ENCODE measurements at regions not wholly inside any gene's neighbourhood (a gene's known extent, or its start where the extent isn't known, plus 50 kb on each side); places are given as distances from the start of the nearest gene placed in this dataset.

DNA sequence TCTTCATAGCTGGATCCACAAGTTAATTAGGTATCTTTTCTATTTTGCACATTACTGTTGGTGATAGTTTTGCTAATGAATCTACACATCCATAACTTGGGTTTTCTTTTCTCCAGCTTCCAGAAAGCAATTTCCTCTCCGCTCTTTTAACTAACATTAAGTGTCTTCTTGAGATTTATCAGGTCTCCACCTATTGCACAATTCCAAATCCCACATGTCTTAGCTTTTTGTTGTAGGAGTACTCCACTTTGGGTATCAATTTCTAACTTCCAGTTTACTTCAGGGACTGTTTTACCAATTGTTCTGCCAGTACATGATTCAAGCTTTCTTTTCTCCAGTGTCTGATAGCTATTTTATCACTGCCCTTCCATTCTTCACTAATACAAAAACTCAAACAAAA is 129.6 kb downstream of the OLFM4 start:
- Histone ChIP-seq H3K4me1 (ENCODE audit: insufficient read depth) (no peaks in the 10 kb centered on the region), H3K36me3 (no peaks in the 10 kb centered on the region), H3K27me3 (no peaks in the 10 kb centered on the region), H3K27ac (no peak overlapping the region), H3K4me3 (no peak overlapping the region), H3K9me3 (no peaks in the 10 kb centered on the region)
- WGBS, 3 donors = 79 to 93% (median 80%) methylated on average over 1 of the region's 1 CpG
- no peak for TF ChIP-seq EP300 (IDR thresholded peaks at IDR 0.05)
- no peak for TF ChIP-seq POLR2A (IDR thresholded peaks at IDR 0.05)
- TF ChIP-seq, protein P1, sequence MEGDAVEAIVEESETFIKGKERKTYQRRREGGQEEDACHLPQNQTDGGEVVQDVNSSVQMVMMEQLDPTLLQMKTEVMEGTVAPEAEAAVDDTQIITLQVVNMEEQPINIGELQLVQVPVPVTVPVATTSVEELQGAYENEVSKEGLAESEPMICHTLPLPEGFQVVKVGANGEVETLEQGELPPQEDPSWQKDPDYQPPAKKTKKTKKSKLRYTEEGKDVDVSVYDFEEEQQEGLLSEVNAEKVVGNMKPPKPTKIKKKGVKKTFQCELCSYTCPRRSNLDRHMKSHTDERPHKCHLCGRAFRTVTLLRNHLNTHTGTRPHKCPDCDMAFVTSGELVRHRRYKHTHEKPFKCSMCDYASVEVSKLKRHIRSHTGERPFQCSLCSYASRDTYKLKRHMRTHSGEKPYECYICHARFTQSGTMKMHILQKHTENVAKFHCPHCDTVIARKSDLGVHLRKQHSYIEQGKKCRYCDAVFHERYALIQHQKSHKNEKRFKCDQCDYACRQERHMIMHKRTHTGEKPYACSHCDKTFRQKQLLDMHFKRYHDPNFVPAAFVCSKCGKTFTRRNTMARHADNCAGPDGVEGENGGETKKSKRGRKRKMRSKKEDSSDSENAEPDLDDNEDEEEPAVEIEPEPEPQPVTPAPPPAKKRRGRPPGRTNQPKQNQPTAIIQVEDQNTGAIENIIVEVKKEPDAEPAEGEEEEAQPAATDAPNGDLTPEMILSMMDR (IDR thresholded peaks at IDR 0.05) = no peak
- no peak for DNase-seq
- intact Hi-C loops (cut with DNase I) = no loop called here

DNA sequence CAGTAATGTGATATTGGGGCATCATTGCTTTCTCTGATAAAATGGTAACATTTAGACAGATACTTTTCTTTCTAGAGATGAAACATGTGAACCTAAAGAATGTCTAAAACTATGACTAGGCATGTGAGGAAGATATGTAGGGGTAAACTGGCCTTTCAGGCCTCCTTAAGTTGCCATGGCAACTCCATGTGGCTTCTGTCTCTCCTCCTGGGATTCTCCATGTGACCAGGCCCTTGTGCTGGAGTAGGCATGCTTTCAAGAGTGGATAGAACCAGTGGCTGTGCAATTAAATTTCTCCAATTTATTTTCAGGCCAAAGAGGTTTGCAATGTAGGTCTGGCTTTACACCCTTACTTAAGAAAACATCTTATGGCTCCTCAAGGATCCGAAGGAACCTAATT is 130.8 kb downstream of the OLFM4 start:
- Histone ChIP-seq H3K9me3 (no peaks in the 10 kb centered on the region), H3K4me1 (ENCODE audit: insufficient read depth) (no peaks in the 10 kb centered on the region), H3K27ac (no peak overlapping the region), H3K27me3 (no peaks in the 10 kb centered on the region), H3K36me3 (no peaks in the 10 kb centered on the region), H3K4me3 (no peak overlapping the region)
- WGBS, 3 donors = 90 to 94% (median 90%) methylated on average over 1 of the region's 1 CpG
- TF ChIP-seq EP300 (IDR thresholded peaks at IDR 0.05) (no peak), POLR2A (IDR thresholded peaks at IDR 0.05) (no peak)
- TF ChIP-seq, protein P1 (IDR thresholded peaks at IDR 0.05) = no peak
- intact Hi-C loops (cut with DNase I) = no loop called here
- DNase-seq = no peak

DNA sequence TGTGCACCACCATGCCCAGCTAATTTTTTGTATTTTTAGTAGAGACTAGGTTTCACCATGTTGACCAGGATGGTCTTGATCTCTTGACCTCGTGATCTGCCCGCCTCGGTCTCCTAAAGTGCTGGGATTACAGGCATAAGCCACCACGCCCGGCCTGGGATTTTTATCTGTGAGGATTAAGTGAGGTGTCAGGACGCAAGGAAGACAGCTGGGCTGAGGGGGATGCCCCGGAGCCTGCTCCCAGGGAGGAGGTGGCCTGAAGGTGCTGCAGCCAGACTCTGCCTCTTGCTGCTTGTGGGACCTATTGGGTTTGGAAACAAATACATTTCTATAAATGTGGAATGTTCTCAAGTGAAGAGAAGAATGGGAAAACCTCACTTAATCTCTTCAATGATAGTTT is 131.6 kb downstream of the OLFM4 start:
- 88 to 94% (median 92%) methylated on average over 7 of the region's 7 CpGs for WGBS, 3 donors

DNA sequence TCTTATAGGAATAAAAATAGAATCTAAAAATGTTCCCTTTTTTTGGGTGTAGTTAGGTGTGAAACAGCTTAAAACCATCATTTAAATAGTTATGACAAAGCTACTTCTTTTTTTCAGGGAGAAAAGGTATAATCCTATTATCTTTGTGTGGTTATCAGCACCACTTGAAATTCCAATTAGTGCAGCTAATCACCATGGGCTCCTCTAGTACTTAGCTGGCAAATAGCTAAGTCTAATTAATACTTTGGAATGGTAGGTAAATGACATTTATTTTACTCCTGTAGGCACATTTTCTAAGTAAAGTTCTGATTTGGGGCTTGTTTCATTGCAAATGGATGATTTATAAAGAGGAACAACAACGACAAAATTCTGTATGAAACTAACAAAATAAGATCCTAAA is 132.6 kb downstream of the OLFM4 start:
- TF ChIP-seq EP300 (IDR thresholded peaks at IDR 0.05) (no peak), POLR2A (IDR thresholded peaks at IDR 0.05) (no peak)
- TF ChIP-seq, protein P1 (IDR thresholded peaks at IDR 0.05) = no peak
- no peaks in the 10 kb centered on the region for H3K9me3 ChIP-seq
- intact Hi-C loops (cut with DNase I) = no loop called here
- no peak for DNase-seq
- H3K36me3 ChIP-seq = no peaks in the 10 kb centered on the region
- H3K27me3 ChIP-seq = no peaks in the 10 kb centered on the region
- 29 to 37% (median 35%) methylated on average over 1 of the region's 1 CpG for WGBS, 3 donors
- H3K27ac ChIP-seq = no peak overlapping the region
- no peak overlapping the region for H3K4me3 ChIP-seq
- H3K4me1 ChIP-seq (ENCODE audit: insufficient read depth) = no peaks in the 10 kb centered on the region

More for the DNA sequence above, 131.6 kb downstream of the OLFM4 start:
- H3K27ac ChIP-seq = no peak overlapping the region
- TF ChIP-seq EP300 (IDR thresholded peaks at IDR 0.05) (no peak), POLR2A (IDR thresholded peaks at IDR 0.05) (no peak)
- TF ChIP-seq, protein P1 (IDR thresholded peaks at IDR 0.05) = no peak
- DNase-seq = no peak
- no peak overlapping the region for H3K4me3 ChIP-seq
- no peaks in the 10 kb centered on the region for H3K4me1 ChIP-seq (ENCODE audit: insufficient read depth)
- H3K9me3 ChIP-seq = no peaks in the 10 kb centered on the region
- intact Hi-C loops (cut with DNase I) = no loop called here
- no peaks in the 10 kb centered on the region for H3K36me3 ChIP-seq
- no peaks in the 10 kb centered on the region for H3K27me3 ChIP-seq

DNA sequence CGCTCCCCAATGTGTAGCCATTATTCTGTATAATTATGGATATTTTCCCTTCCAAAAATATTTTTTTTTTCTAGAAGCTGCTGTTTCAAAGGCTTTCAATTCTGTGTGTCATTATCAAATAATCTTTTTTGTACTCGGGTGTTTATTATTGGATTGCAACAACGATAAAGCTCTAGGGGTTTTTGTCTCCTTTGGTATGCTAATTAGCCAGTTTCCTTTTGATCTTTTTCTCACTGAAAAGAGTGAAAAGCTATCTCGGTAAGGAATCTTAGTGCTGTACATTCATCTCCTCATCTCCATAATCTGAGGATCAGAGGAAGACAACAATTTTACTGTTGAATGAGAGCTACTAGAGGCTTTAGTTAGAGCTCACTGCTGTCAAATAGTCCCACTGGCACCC is 136.6 kb downstream of the OLFM4 start:
- no peak overlapping the region for H3K4me3 ChIP-seq
- H3K27me3 ChIP-seq = no peaks in the 10 kb centered on the region
- no peaks in the 10 kb centered on the region for H3K9me3 ChIP-seq
- TF ChIP-seq, protein P1 (IDR thresholded peaks at IDR 0.05) = no peak
- TF ChIP-seq EP300 (IDR thresholded peaks at IDR 0.05) (no peak), POLR2A (IDR thresholded peaks at IDR 0.05) (no peak)
- WGBS, 3 donors = 25 to 44% (median 31%) methylated on average over 4 of the region's 4 CpGs
- H3K4me1 ChIP-seq (ENCODE audit: insufficient read depth) = peaks cover 3% of the 10 kb centered on the region
- H3K27ac ChIP-seq = no peak overlapping the region
- no peaks in the 10 kb centered on the region for H3K36me3 ChIP-seq
- intact Hi-C loops (cut with DNase I) = no loop called here
- no peak for DNase-seq

Data from ovary (tissue), 7 donors.